ENCODE measurements at regions not wholly inside any gene's neighbourhood (a gene's known extent, or its start where the extent isn't known, plus 50 kb on each side); places are given as distances from the start of the nearest gene placed in this dataset.

- Mint-ChIP-seq H3K27ac (no peak overlapping the region), H3K4me1 (no peaks in the 10 kb centered on the region), H3K9me3 (no peaks in the 10 kb centered on the region), H3K27me3 (ENCODE audit: insufficient read depth) (no peaks in the 10 kb centered on the region), H3K4me3 (no peak overlapping the region), H3K36me3 (ENCODE audit: low read depth) (no peaks in the 10 kb centered on the region)
- Histone ChIP-seq H3K36me3 (ENCODE audit: control insufficient read depth, insufficient read depth, low read length) (no peaks in the 10 kb centered on the region), H3K9ac (ENCODE audit: extremely low read depth, low read length, poor library complexity, severe bottlenecking) (no peak overlapping the region), H3K4me1 (ENCODE audit: control insufficient read depth, insufficient read depth, low read length) (no peaks in the 10 kb centered on the region), H3K4me3 (ENCODE audit: low read length) (no peak overlapping the region), H3K27me3 (ENCODE audit: control insufficient read depth, insufficient read depth, low read length, poor library complexity, severe bottlenecking) (no peaks in the 10 kb centered on the region), H3K27ac (ENCODE audit: low read depth, low read length) (no peak overlapping the region), H3K9me3 (ENCODE audit: control insufficient read depth, low read length) (no peaks in the 10 kb centered on the region)
- 99 to 100% methylated on average over 2 to 3 of the region's 3 CpGs for WGBS, 2 experiments (ENCODE audit: insufficient coverage in 1 of 2, insufficient read length in 1 of 2)
- no peak for TF ChIP-seq CTCF (conservative IDR thresholded peaks at IDR 0.05)
- no peak for DNase-seq
These were observed 787.3 kb upstream of the KLHL1 start for GRCh38 chr13:70895599-70895998.

GRCh38 chr13:70894258-70894657 is 786.0 kb upstream of the KLHL1 start:
- Histone ChIP-seq H3K4me3 (ENCODE audit: low read length) (no peak overlapping the region), H3K4me1 (ENCODE audit: control insufficient read depth, insufficient read depth, low read length) (no peaks in the 10 kb centered on the region), H3K9ac (ENCODE audit: extremely low read depth, low read length, poor library complexity, severe bottlenecking) (no peak overlapping the region), H3K27me3 (ENCODE audit: control insufficient read depth, insufficient read depth, low read length, poor library complexity, severe bottlenecking) (no peaks in the 10 kb centered on the region), H3K36me3 (ENCODE audit: control insufficient read depth, insufficient read depth, low read length) (no peaks in the 10 kb centered on the region), H3K27ac (ENCODE audit: low read depth, low read length) (no peak overlapping the region), H3K9me3 (ENCODE audit: control insufficient read depth, low read length) (no peaks in the 10 kb centered on the region)
- WGBS, 2 experiments (ENCODE audit: insufficient coverage in 1 of 2, insufficient read length in 1 of 2) = 75 to 100% methylated on average over 1 of the region's 1 CpG
- Mint-ChIP-seq H3K27me3 (ENCODE audit: insufficient read depth) (no peaks in the 10 kb centered on the region), H3K27ac (no peak overlapping the region), H3K36me3 (ENCODE audit: low read depth) (no peaks in the 10 kb centered on the region), H3K4me3 (no peak overlapping the region), H3K9me3 (no peaks in the 10 kb centered on the region), H3K4me1 (no peaks in the 10 kb centered on the region)
- TF ChIP-seq CTCF (conservative IDR thresholded peaks at IDR 0.05) = no peak
- DNase-seq = no peak

- H3K36me3 Mint-ChIP-seq (ENCODE audit: low read depth) = no peaks in the 10 kb centered on the region
- H3K9me3 ChIP-seq (ENCODE audit: control insufficient read depth, low read length) = no peaks in the 10 kb centered on the region
- no peaks in the 10 kb centered on the region for H3K4me1 ChIP-seq (ENCODE audit: control insufficient read depth, insufficient read depth, low read length)
- no peaks in the 10 kb centered on the region for H3K4me1 Mint-ChIP-seq
- no peak for DNase-seq
- H3K4me3 ChIP-seq (ENCODE audit: low read length) = no peak overlapping the region
- H3K36me3 ChIP-seq (ENCODE audit: control insufficient read depth, insufficient read depth, low read length) = no peaks in the 10 kb centered on the region
- no peak overlapping the region for H3K4me3 Mint-ChIP-seq
- H3K9me3 Mint-ChIP-seq = no peaks in the 10 kb centered on the region
- no peak for TF ChIP-seq CTCF (conservative IDR thresholded peaks at IDR 0.05)
- no peak overlapping the region for H3K27ac ChIP-seq (ENCODE audit: low read depth, low read length)
- H3K27me3 Mint-ChIP-seq (ENCODE audit: insufficient read depth) = no peaks in the 10 kb centered on the region
- no peak overlapping the region for H3K27ac Mint-ChIP-seq
- H3K27me3 ChIP-seq (ENCODE audit: control insufficient read depth, insufficient read depth, low read length, poor library complexity, severe bottlenecking) = no peaks in the 10 kb centered on the region
- 73% methylated on average over 1 of the region's 1 CpG; no CpG with 5 or more reads in 1 of the 2 experiments for WGBS, 2 experiments (ENCODE audit: insufficient coverage in 1 of 2, insufficient read length in 1 of 2)
- no peak overlapping the region for H3K9ac ChIP-seq (ENCODE audit: extremely low read depth, low read length, poor library complexity, severe bottlenecking)
These were observed 785.6 kb upstream of the KLHL1 start for GRCh38 chr13:70893832-70894231.

Measured in endodermal cell (in vitro differentiated cells).